ENCODE measurements at regions not wholly inside any gene's neighbourhood (a gene's known extent, or its start where the extent isn't known, plus 50 kb on each side); places are given as distances from the start of the nearest gene placed in this dataset.

DNA sequence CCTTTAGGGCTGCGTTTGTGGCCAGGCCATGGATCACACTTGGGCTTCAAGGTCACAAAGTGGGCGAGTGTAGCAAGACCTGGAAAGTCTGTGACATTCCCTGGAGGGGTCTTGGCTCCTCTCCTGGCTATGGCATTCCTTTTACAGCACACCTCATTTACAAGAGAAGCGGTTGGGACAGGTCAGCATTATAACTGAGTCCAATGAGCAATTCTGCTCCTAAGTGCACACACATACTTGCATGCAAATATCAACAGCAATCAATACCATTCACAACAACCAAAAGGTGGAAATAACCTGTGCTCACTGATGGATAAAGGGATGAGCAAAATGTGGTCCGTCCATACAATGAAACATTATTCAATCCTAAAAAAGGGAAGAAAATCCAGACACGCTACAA is 298.2 kb downstream of the CTTN start:
- Histone ChIP-seq H3K4me1 (ENCODE audit: insufficient read depth, low read length) (no peaks in the 10 kb centered on the region), H4K91ac (ENCODE audit: insufficient read length, low read depth, low read length) (no peak overlapping the region), H3K9me3 (ENCODE audit: control insufficient read depth, low read depth, low read length) (no peaks in the 10 kb centered on the region), H3K18ac (ENCODE audit: insufficient read length, low read depth, low read length) (no peak overlapping the region), H3K9ac (ENCODE audit: extremely low read depth, insufficient read length, low read length) (no peak overlapping the region), H3K23me2 (ENCODE audit: insufficient read length, low read depth, low read length, poor library complexity, severe bottlenecking) (no peaks in the 10 kb centered on the region), H4K5ac (ENCODE audit: insufficient read length, low read depth, low read length) (no peak overlapping the region), H3K27me3 (ENCODE audit: insufficient read depth, low read length) (no peaks in the 10 kb centered on the region), H3K56ac (ENCODE audit: insufficient read length, low read depth, low read length) (no peak overlapping the region), H2BK5ac (ENCODE audit: insufficient read length, low read length) (no peak overlapping the region), H3K4ac (ENCODE audit: low read depth, low read length) (no peak overlapping the region), H3T11ph (ENCODE audit: low read length) (no peak overlapping the region), H2AFZ (ENCODE audit: low read length) (no peak overlapping the region), H3K4me2 (ENCODE audit: insufficient read depth, insufficient read length, low read length) (no peak overlapping the region), H3K79me1 (ENCODE audit: insufficient read depth, low read depth, low read length, poor library complexity, severe bottlenecking) (no peaks in the 10 kb centered on the region), H4K20me1 (ENCODE audit: control insufficient read depth, insufficient read depth, insufficient read length) (no peaks in the 10 kb centered on the region), H2BK20ac (ENCODE audit: low read depth, low read length, poor library complexity, severe bottlenecking) (no peak overlapping the region), H3K79me2 (ENCODE audit: insufficient read depth, low read length) (no peaks in the 10 kb centered on the region), H3K14ac (ENCODE audit: insufficient read depth, low read length) (no peak overlapping the region), H2BK12ac (ENCODE audit: insufficient read length, low read depth, low read length) (no peak overlapping the region), H2BK120ac (ENCODE audit: low read depth, low read length, poor library complexity, severe bottlenecking) (no peak overlapping the region), H4K8ac (replicated peaks; ENCODE audit: insufficient read length, low read depth, low read length) (no peak overlapping the region), H3K23ac (ENCODE audit: insufficient read length, low read depth, low read length) (no peak overlapping the region), H3K27ac (ENCODE audit: insufficient read length, low read depth, low read length) (no peak overlapping the region), H2AK5ac (ENCODE audit: insufficient read length, low read length) (no peak overlapping the region), H2BK15ac (ENCODE audit: low read depth, low read length) (no peak overlapping the region)
- H3K9me3 Mint-ChIP-seq = no peaks in the 10 kb centered on the region
- H3K4me3 Mint-ChIP-seq = no peak overlapping the region
- H3K4me1 Mint-ChIP-seq = peaks cover 15 to 17% of the 10 kb centered on the region in 2 experiments
- H3K27ac Mint-ChIP-seq = no peak overlapping the region
- TF ChIP-seq, protein P1, sequence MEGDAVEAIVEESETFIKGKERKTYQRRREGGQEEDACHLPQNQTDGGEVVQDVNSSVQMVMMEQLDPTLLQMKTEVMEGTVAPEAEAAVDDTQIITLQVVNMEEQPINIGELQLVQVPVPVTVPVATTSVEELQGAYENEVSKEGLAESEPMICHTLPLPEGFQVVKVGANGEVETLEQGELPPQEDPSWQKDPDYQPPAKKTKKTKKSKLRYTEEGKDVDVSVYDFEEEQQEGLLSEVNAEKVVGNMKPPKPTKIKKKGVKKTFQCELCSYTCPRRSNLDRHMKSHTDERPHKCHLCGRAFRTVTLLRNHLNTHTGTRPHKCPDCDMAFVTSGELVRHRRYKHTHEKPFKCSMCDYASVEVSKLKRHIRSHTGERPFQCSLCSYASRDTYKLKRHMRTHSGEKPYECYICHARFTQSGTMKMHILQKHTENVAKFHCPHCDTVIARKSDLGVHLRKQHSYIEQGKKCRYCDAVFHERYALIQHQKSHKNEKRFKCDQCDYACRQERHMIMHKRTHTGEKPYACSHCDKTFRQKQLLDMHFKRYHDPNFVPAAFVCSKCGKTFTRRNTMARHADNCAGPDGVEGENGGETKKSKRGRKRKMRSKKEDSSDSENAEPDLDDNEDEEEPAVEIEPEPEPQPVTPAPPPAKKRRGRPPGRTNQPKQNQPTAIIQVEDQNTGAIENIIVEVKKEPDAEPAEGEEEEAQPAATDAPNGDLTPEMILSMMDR (conservative IDR thresholded peaks at IDR 0.05) = no peak
- no peak for DNase-seq
- peaks cover 6% of the 10 kb centered on the region for H3K27me3 Mint-ChIP-seq (ENCODE audit: low read depth)
- WGBS (ENCODE audit: extremely low coverage, insufficient read length, low lambda C conversion rate) = no CpG with 5 or more reads among the region's 5 CpGs
- peaks cover 0 to 11% (median 10%) of the 10 kb centered on the region in 3 experiments; a peak in 4 of 7 replicates for H3K36me3 Mint-ChIP-seq (ENCODE audit: insufficient read depth in 1 of 3, low read depth in 3 of 3)
